ENCODE measurements at regions not wholly inside any gene's neighbourhood (a gene's known extent, or its start where the extent isn't known, plus 50 kb on each side); places are given as distances from the start of the nearest gene placed in this dataset.

DNA sequence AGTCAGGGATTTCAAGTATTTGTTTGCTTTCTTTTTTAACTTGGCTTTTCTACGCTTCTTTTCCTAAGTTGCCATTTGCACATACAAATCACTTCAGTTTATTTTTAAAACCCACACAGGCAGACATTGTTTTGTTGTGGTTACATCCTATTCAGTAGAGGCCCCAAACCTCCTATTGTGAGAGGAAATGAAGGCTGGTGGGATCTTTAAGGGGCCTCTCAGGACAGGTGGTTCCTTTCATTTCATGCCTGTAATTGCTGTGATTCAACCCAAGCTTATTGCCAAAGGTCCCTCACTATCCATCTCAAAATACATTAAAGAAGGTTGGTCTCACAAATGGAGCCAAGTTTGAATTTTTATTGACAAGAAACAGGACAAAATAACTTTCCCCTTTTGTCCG, 257.1 kb downstream of the ADAMTS20 start:
- no peaks in the 10 kb centered on the region for H3K4me1 ChIP-seq (ENCODE audit: control insufficient read depth, insufficient read depth, low read length)
- no peaks in the 10 kb centered on the region for H3K36me3 ChIP-seq (ENCODE audit: control insufficient read depth in 2 of 2, insufficient read depth in 2 of 2, low read length in 2 of 2)
- H3K27me3 ChIP-seq (ENCODE audit: control insufficient read depth in 1 of 2, insufficient read depth in 2 of 2, low read length in 2 of 2): no peaks in the 10 kb centered on the region
- H3K9ac ChIP-seq (ENCODE audit: low read length in 2 of 2): no peak overlapping the region
- no peak overlapping the region for H3K4me3 ChIP-seq (ENCODE audit: low read length in 2 of 2)
- no peak overlapping the region for H3K27ac ChIP-seq (ENCODE audit: low read length)
- no peaks in the 10 kb centered on the region for H3K9me3 ChIP-seq (ENCODE audit: control insufficient read depth in 2 of 2, low read length in 2 of 2)

DNA sequence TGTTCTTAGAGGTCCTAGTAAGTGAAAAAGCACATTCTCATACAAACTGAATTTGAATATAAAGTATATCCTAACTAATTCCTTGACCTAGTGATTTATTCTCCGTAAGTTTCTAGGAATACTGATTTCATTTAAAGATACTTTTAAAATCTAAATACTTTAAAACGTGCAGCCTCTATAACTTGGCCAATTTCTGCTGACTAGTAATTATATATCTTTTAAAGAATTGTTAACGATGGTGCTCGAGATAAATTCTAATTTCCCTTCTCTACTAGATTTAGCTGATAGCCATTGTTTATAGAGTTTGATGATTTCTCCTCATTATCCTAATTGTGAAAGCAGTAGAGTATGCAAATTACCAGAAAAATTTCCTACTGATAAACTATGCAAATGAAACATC, 257.9 kb downstream of the ADAMTS20 start:
- no peaks in the 10 kb centered on the region for H3K9me3 ChIP-seq (ENCODE audit: control insufficient read depth in 2 of 2, low read length in 2 of 2)
- H3K9ac ChIP-seq (ENCODE audit: low read length in 2 of 2): no peak overlapping the region
- H3K4me1 ChIP-seq (ENCODE audit: control insufficient read depth, insufficient read depth, low read length): no peaks in the 10 kb centered on the region
- H3K27me3 ChIP-seq (ENCODE audit: control insufficient read depth in 1 of 2, insufficient read depth in 2 of 2, low read length in 2 of 2): no peaks in the 10 kb centered on the region
- no peak overlapping the region for H3K4me3 ChIP-seq (ENCODE audit: low read length in 2 of 2)
- no peak overlapping the region for H3K27ac ChIP-seq (ENCODE audit: low read length)
- no peaks in the 10 kb centered on the region for H3K36me3 ChIP-seq (ENCODE audit: control insufficient read depth in 2 of 2, insufficient read depth in 2 of 2, low read length in 2 of 2)

DNA sequence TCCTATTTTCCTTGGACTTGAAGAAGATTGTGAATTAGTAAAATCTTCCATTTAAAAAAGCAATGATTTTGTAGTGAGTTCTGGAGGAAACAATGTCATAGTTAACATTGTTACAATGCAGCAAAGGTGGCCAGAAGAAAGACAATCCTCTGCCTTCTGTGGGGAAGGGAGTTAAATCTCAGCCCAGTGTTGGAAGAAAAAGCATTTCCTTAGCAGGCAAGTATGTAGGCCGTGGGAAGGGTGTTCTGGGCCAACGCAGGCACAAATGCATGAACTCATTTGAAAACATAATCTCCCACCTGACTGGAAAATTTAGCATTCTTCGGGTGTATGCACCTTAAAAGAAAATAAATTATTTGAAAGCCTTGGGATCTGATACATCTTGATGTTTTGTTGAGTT, 258.6 kb downstream of the ADAMTS20 start:
- Histone ChIP-seq H3K27me3 (ENCODE audit: control insufficient read depth in 1 of 2, insufficient read depth in 2 of 2, low read length in 2 of 2) (no peaks in the 10 kb centered on the region), H3K27ac (ENCODE audit: low read length) (no peak overlapping the region), H3K9ac (ENCODE audit: low read length in 2 of 2) (no peak overlapping the region)

DNA sequence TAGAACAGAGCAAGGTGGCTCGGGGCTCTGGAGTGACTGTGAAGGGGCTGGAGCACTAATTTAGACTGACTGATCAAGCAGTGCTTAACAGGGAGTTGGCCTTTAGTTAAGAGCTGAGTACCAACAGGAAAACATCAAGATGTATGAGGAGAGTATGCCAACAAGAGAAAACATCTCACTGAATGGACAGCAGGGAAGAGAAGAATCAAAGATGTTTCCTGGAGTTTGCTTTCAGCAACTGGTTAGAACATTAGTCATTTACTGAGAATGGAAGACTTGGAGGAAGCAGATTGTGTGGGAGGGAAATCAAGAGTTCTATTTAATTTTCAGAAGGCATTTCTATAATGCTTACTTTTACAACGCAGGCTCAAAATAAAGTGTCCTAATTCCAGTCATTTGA, 259.3 kb downstream of the ADAMTS20 start:
- no peak overlapping the region for H3K27ac ChIP-seq (ENCODE audit: low read length)
- H3K4me3 ChIP-seq (ENCODE audit: low read length in 2 of 2): no peak overlapping the region
- H3K4me1 ChIP-seq (ENCODE audit: control insufficient read depth, insufficient read depth, low read length): peaks cover 2% of the 10 kb centered on the region
- H3K9me3 ChIP-seq (ENCODE audit: control insufficient read depth in 2 of 2, low read length in 2 of 2): no peaks in the 10 kb centered on the region
- H3K27me3 ChIP-seq (ENCODE audit: control insufficient read depth in 1 of 2, insufficient read depth in 2 of 2, low read length in 2 of 2): no peaks in the 10 kb centered on the region
- H3K36me3 ChIP-seq (ENCODE audit: control insufficient read depth in 2 of 2, insufficient read depth in 2 of 2, low read length in 2 of 2): no peaks in the 10 kb centered on the region
- no peak overlapping the region for H3K9ac ChIP-seq (ENCODE audit: low read length in 2 of 2)

More for the DNA sequence above, 258.6 kb downstream of the ADAMTS20 start:
- Histone ChIP-seq H3K4me3 (ENCODE audit: low read length in 2 of 2) (no peak overlapping the region), H3K9me3 (ENCODE audit: control insufficient read depth in 2 of 2, low read length in 2 of 2) (no peaks in the 10 kb centered on the region), H3K4me1 (ENCODE audit: control insufficient read depth, insufficient read depth, low read length) (peaks cover 2% of the 10 kb centered on the region), H3K36me3 (ENCODE audit: control insufficient read depth in 2 of 2, insufficient read depth in 2 of 2, low read length in 2 of 2) (no peaks in the 10 kb centered on the region)

DNA sequence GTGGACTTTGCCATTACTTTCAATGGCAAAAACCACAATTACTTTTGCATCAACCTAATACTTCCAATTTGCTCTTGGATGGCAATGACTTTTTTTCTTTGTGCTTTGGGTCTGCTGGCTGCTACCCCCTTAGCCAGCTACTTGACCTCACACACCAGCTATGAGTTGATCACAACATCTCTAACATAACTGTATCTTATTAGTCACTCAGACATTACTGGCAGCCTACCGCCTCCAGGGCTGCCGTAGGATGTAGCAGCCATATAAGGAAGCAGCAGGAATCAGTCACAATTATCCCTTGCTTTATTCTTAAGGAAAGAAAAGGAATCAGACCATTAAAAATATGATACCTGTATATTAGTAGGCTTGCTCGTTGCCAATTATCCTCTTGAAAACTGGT, 260.5 kb downstream of the ADAMTS20 start:
- H3K36me3 ChIP-seq (ENCODE audit: control insufficient read depth in 2 of 2, insufficient read depth in 2 of 2, low read length in 2 of 2): no peaks in the 10 kb centered on the region
- H3K9ac ChIP-seq (ENCODE audit: low read length in 2 of 2): no peak overlapping the region
- H3K4me1 ChIP-seq (ENCODE audit: control insufficient read depth, insufficient read depth, low read length): peaks cover 2% of the 10 kb centered on the region
- H3K27ac ChIP-seq (ENCODE audit: low read length): no peak overlapping the region
- no peak overlapping the region for H3K4me3 ChIP-seq (ENCODE audit: low read length in 2 of 2)
- no peaks in the 10 kb centered on the region for H3K27me3 ChIP-seq (ENCODE audit: control insufficient read depth in 1 of 2, insufficient read depth in 2 of 2, low read length in 2 of 2)
- no peaks in the 10 kb centered on the region for H3K9me3 ChIP-seq (ENCODE audit: control insufficient read depth in 2 of 2, low read length in 2 of 2)

DNA sequence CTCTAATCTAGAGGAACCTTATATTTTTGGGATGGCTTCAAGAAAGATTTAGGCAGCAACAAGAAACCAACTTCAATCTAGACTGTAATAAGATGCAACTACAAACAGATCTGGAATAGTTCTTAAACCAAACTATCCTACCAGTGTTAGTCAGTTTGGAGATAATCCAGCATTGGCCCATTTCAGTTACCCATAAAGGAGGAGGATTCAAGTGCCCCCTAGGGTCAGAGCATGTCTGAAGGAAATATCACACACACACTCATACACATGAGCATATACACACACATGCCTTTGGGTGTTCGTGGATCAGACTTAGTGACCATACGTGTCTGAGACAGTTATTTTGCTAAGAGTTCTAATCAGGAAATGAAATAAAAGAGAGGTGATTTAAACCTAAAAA, 261.2 kb downstream of the ADAMTS20 start:
- H3K4me1 ChIP-seq (ENCODE audit: control insufficient read depth, insufficient read depth, low read length): peaks cover 2% of the 10 kb centered on the region

DNA sequence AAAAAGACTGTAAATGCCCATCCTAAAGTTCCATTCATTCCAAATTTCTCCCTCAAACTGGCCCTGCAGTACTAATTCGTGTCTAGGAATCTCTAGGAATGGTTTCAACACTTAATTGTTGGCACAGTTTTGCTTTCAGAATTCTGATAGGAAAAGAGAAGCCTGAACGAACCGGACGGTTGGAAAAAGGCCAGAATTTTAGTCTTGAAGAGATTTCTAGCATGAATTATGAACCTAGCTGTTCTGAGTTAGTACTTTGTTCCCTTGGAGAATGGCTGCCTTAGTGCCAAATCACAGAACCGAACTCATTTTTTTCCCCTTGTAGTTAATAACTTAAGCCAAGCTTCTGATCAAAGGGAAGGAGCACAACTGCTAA, 262.6 kb downstream of the ADAMTS20 start:
- Histone ChIP-seq H3K36me3 (ENCODE audit: control insufficient read depth in 2 of 2, insufficient read depth in 2 of 2, low read length in 2 of 2) (no peaks in the 10 kb centered on the region), H3K4me1 (ENCODE audit: control insufficient read depth, insufficient read depth, low read length) (peaks cover 2% of the 10 kb centered on the region), H3K9ac (ENCODE audit: low read length in 2 of 2) (no peak overlapping the region), H3K27me3 (ENCODE audit: control insufficient read depth in 1 of 2, insufficient read depth in 2 of 2, low read length in 2 of 2) (no peaks in the 10 kb centered on the region), H3K4me3 (ENCODE audit: low read length in 2 of 2) (peak overlapping the region; percentile 40 to 49), H3K9me3 (ENCODE audit: control insufficient read depth in 2 of 2, low read length in 2 of 2) (no peaks in the 10 kb centered on the region), H3K27ac (ENCODE audit: low read length) (no peak overlapping the region)

More for the DNA sequence above, 261.2 kb downstream of the ADAMTS20 start:
- H3K4me3 ChIP-seq (ENCODE audit: low read length in 2 of 2): no peak overlapping the region
- no peaks in the 10 kb centered on the region for H3K9me3 ChIP-seq (ENCODE audit: control insufficient read depth in 2 of 2, low read length in 2 of 2)
- H3K9ac ChIP-seq (ENCODE audit: low read length in 2 of 2): no peak overlapping the region
- no peak overlapping the region for H3K27ac ChIP-seq (ENCODE audit: low read length)
- no peaks in the 10 kb centered on the region for H3K36me3 ChIP-seq (ENCODE audit: control insufficient read depth in 2 of 2, insufficient read depth in 2 of 2, low read length in 2 of 2)
- no peaks in the 10 kb centered on the region for H3K27me3 ChIP-seq (ENCODE audit: control insufficient read depth in 1 of 2, insufficient read depth in 2 of 2, low read length in 2 of 2)

DNA sequence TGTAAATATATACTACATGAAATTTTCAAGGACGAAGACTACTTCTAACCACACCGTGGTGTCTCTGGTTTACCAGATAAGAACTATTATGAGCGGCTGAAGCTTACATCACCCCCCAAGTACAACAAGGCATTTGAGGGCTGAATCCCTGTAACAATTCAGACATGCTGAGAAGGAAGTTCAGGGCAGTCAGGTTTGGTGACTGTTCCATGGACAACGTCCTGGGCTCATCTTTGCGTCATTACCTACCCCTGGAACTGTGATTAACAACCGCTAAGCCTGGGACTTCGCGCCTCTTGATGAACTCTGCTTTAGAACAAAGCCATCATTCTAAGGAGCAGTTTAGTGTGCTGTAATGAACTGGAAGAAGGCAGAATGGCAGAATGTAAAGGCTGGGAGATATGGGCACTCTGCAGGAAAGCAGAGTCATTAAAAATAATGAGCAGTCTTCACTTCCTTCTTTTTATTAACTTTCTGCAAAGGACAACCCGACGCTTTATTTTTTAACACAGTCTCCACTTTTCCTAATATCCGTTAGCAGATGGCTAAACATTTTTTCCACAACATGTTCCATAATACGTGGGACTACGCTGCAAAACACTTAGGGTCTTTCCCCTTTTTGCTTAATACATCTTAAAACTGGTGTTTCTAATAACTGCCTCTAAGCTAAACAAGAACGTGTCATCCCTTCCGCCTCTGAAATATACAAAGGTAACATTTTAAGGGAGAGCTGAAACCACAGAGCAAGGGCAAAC, 263.2 kb downstream of the ADAMTS20 start:
- peaks cover 2% of the 10 kb centered on the region for H3K4me1 ChIP-seq (ENCODE audit: control insufficient read depth, insufficient read depth, low read length)
- H3K27ac ChIP-seq (ENCODE audit: low read length): no peak overlapping the region
- no peak overlapping the region for H3K9ac ChIP-seq (ENCODE audit: low read length in 2 of 2)
- H3K27me3 ChIP-seq (ENCODE audit: control insufficient read depth in 1 of 2, insufficient read depth in 2 of 2, low read length in 2 of 2): no peaks in the 10 kb centered on the region
- H3K36me3 ChIP-seq (ENCODE audit: control insufficient read depth in 2 of 2, insufficient read depth in 2 of 2, low read length in 2 of 2): no peaks in the 10 kb centered on the region
- H3K4me3 ChIP-seq (ENCODE audit: low read length in 2 of 2): peak overlapping the region; percentile 40 to 49
- no peaks in the 10 kb centered on the region for H3K9me3 ChIP-seq (ENCODE audit: control insufficient read depth in 2 of 2, low read length in 2 of 2)

DNA sequence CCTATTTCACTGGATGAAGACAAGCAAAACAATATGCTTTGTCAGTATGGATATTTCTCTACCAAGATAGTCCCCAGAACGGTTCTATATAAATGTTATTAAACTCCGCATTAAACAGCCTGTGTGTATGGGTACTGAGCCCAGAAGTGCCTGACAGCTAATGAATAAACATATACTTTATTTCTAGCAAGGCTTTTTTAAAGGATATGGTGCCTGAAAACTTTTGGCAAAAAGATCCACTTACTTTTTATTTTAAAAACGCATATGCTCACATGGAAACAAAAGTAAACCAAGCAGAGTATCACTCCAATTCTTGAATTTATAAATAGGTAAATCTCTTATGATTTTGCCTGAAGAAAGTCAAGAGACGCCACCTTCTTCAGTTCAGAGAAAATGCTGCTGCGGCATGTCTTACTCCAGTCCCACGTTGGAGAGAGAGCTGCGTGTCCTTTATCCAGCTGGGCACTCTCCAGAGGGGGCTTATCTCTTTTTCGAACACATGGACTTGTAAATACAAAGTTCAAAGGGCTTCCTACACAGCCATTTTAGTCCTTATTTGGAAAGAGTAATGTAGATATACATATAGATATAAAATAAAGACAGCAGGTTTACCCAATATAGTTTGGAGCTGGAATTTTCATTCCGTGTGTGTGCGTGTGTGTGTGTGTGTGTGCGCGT, 264.2 kb downstream of the ADAMTS20 start:
- no peaks in the 10 kb centered on the region for H3K36me3 ChIP-seq (ENCODE audit: control insufficient read depth in 2 of 2, insufficient read depth in 2 of 2, low read length in 2 of 2)
- H3K9ac ChIP-seq (ENCODE audit: low read length in 2 of 2): no peak overlapping the region
- H3K4me3 ChIP-seq (ENCODE audit: low read length in 2 of 2): peak overlapping the region in 1 of 2 donors; percentile 45
- H3K27ac ChIP-seq (ENCODE audit: low read length): no peak overlapping the region
- H3K4me1 ChIP-seq (ENCODE audit: control insufficient read depth, insufficient read depth, low read length): peaks cover 2% of the 10 kb centered on the region
- H3K27me3 ChIP-seq (ENCODE audit: control insufficient read depth in 1 of 2, insufficient read depth in 2 of 2, low read length in 2 of 2): no peaks in the 10 kb centered on the region
- no peaks in the 10 kb centered on the region for H3K9me3 ChIP-seq (ENCODE audit: control insufficient read depth in 2 of 2, low read length in 2 of 2)

DNA sequence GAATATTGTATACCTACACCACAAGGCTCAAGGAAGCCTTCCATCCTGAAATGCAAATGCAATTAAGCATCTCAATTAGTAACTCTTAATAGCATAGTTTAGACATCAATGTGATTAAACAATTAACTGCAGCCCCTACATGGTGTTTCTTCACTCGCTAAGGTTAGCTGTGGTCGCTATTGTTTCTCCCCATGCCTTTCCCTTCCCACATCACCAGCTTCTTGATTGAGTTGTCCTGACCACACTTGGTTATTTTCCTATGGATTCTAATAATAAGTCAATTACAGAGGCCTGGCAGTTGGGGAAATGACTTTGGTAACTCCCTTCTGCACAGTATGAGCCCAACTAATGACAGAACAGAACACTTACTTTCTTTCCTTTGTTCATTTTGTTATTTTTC, 265.0 kb downstream of the ADAMTS20 start:
- Histone ChIP-seq H3K4me1 (ENCODE audit: control insufficient read depth, insufficient read depth, low read length) (peaks cover 2% of the 10 kb centered on the region), H3K9me3 (ENCODE audit: control insufficient read depth in 2 of 2, low read length in 2 of 2) (no peaks in the 10 kb centered on the region), H3K27ac (ENCODE audit: low read length) (no peak overlapping the region), H3K27me3 (ENCODE audit: control insufficient read depth in 1 of 2, insufficient read depth in 2 of 2, low read length in 2 of 2) (no peaks in the 10 kb centered on the region), H3K36me3 (ENCODE audit: control insufficient read depth in 2 of 2, insufficient read depth in 2 of 2, low read length in 2 of 2) (no peaks in the 10 kb centered on the region), H3K4me3 (ENCODE audit: low read length in 2 of 2) (no peak overlapping the region), H3K9ac (ENCODE audit: low read length in 2 of 2) (no peak overlapping the region)

DNA sequence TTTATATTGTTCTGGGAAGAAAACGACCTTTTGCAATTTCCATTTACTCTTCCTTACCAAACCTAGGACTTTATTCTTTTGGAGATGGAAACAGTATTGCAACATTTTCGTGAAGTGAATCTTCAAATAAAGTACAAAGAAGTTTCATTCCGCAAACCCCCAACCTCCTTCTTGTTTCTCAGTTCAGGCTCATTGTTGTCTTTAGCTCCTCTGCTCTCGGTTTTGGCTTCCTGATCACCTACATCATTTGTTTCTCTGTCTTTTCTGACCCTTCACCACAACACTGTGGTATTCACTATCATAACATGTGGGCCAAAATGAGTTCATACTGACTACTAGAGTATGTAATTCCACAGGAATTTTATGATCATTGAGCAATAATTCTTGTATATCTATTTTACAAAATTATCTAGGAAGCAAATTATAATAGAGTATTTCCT, 266.8 kb downstream of the ADAMTS20 start:
- Histone ChIP-seq H3K9ac (ENCODE audit: low read length in 2 of 2) (no peak overlapping the region), H3K4me3 (ENCODE audit: low read length in 2 of 2) (no peak overlapping the region), H3K9me3 (ENCODE audit: control insufficient read depth in 2 of 2, low read length in 2 of 2) (no peaks in the 10 kb centered on the region), H3K27ac (ENCODE audit: low read length) (no peak overlapping the region), H3K4me1 (ENCODE audit: control insufficient read depth, insufficient read depth, low read length) (peaks cover 2% of the 10 kb centered on the region), H3K36me3 (ENCODE audit: control insufficient read depth in 2 of 2, insufficient read depth in 2 of 2, low read length in 2 of 2) (no peaks in the 10 kb centered on the region), H3K27me3 (ENCODE audit: control insufficient read depth in 1 of 2, insufficient read depth in 2 of 2, low read length in 2 of 2) (no peaks in the 10 kb centered on the region)
